ENCODE measurements at regions not wholly inside any gene's neighbourhood (a gene's known extent, or its start where the extent isn't known, plus 50 kb on each side); places are given as distances from the start of the nearest gene placed in this dataset.
"Not testable (repeated sequence)": the region's sequence is repeated elsewhere in the genome, so short reads cannot be mapped to it uniquely, and the experiment has no call there.

DNA sequence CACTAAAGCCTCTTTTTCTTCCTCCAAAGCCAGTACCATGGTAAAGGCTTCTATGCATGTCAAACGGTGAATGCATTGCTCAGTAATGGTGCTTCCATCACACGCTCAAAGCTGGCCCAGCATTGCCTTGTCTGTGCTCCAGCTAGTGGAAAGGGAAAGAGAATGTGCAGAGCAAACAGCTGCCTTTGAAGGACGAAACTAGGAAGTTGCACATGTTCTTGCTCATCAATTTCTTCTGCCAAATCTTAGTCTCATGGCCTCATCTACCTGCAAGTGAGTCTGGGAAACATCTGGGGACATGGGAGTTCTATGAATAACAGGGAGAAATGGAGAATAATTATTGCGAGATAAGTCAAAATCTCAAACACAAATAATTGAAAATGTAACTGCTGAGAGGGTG is 216.5 kb upstream of the SSTR4 start:
- DNase-seq (ENCODE audit: low read depth, low spot score): no peak

DNA sequence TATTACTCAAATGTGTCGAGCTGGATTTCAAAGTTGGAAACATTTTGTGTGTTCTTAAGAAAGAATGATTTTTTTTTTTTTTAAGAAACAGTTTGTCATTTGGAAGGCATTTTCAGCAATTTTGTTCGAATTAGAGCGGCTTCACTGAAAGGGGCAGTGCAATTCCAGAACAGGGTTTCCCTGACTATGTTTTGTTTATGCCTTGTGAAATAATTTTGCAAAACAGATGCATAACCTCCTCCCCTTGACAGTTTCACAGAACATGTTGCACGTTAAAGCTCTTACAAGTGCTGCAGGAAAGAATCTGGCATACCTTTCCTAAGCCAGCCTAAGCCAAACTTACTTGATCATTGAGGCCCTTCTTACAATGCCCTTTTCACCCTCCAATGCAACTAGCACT is 216.0 kb upstream of the SSTR4 start:
- DNase-seq (ENCODE audit: low read depth, low spot score): no peak

DNA sequence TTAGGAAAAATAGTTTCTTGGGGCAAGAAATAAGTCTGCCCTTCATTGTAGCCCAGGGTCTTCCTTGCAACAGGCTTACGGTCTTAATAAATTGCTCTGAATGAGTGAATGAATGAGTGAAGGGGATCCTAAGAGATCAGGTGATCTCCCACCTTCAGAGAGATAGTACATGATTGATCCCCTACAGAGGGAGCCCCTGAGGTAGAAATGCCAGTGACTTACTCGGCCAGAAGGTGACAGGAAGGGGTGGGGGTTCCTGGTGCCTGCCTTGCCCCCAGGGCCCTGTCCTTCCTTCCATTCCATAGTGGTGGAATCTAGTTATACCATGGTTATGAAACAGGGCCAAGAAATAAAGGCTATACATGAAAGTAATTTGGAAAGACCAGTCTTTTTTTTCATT is 215.3 kb upstream of the SSTR4 start:
- no peak for DNase-seq (ENCODE audit: low read depth, low spot score)

DNA sequence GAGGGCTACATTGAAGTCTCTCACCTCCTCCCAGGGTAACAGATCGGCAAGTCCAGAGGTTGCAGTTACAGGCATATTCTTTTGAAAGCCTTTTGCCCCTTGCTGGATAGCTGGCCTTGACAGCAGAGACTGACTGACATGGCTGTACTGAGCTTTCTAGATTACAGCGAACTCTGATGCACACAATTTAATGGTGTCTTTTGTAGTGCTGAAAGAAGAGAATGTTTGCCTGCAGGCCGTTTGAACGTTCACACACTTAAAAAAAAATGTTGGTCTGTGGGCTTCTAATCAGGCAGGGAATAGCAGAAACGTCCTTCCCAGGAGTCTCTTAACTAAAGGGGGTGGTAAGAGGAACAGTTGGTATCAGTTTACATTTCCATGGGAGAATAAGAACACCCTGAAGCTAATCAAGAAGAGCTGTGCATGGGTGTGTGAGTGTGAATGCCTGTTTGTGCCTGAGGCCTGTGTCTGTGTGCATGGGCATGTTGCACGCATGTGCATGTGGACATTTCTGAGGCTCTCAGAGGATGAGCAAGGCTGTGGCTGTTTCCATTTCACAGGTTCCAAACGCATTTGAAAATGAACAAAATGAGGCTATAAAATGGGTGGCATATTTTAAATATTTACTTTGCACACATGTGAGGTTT is 213.9 kb upstream of the SSTR4 start:
- DNase-seq (ENCODE audit: low read depth, low spot score): no peak

DNA sequence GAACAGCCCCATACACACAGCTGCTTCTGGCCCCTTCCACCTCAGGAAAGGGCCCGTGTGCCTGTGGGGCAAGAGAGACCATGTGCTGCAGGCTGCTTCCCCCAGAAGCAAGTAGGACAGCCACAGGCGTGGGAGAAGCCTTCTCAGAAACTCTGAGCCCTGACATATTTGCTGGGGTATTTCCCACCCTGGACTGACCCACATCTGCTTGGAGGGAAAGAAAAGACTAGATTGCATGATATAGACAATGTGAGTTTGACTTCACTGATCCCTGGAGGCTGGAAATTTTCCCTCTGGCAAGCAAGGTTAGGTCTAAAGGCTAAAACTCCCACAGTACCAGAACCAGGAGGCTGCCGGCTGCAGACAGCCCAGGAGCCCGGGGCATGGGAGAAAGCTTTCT is 213.3 kb upstream of the SSTR4 start:
- no peak for DNase-seq (ENCODE audit: low read depth, low spot score)

DNA sequence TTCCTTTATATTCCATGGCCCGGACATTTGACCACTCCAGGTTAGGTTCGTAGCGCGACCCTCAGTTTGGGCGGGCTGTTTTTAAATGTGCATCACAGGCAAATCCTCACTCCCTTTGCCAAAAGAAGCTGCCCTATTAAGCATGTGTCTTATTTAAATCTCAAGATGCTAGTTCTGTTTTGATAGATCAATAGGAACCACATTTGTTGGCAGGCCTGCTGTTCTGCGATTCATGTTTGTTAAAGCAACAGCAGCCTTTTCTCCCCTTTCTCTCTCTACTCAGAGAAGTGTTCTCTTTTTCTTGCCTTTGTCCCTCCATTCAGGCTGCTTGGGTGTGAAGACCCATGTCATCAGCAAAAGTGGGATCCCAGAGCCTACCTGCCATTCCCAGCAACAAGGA is 212.0 kb upstream of the SSTR4 start:
- DNase-seq (ENCODE audit: low read depth, low spot score): no peak

DNA sequence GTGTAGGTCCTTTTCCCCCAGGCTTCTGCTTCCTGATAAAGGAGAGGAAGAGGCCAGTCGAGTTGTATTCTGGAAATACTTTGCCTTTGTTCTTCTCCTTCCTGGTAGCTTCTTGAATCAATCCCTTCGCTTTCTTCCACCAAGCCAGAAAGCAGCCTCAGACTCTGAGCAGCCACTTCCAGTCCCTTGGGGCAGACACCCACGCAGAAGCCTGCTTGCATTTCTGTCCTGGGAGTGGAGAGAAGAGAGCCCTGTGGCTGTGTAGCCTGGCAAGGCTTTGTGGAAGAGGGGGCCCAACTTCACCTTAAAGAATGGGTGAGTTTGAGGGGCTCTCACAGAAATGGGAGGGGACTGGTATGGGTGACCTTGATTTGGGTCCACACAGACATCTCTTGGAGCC is 211.0 kb upstream of the SSTR4 start:
- no peak for DNase-seq (ENCODE audit: low read depth, low spot score)

DNA sequence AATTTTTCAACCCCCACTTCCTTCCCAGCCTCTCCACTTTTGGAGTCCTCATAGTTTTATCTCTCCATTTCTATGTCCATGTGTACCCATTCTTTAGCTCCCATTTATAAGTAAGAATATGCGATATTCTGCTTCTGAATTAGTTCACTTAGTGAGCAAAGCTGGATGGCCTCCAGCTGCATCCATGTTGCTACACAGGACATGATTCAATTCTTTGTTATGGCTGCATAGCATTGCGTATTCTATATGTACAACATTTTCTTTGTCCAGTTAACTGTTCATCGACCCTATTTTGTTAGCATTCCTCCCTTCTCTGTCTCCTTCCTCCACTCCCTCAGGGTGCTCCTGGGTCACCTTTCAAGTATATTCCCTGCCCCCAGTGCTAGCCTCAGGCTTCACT is 210.0 kb upstream of the SSTR4 start:
- DNase-seq (ENCODE audit: low read depth, low spot score): no peak

DNA sequence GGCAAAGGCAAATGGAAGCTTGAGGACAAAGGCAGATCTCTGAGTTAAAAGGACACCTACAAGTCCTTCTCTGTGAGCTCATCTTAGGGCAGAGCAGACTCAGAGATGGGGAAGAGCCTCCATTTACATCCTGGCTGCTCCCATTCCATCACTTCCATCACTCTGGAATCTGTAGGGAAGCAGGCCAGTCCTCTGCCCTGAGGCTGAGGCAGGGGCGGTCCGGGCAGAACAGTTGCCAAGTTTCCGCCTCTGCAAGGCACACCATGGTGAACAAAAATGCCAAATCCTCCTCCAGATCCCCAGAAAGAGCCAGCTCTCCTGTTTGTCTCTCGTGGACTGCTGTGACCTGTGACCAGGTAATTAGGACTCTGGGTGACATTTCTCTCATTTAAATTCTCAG is 209.6 kb upstream of the SSTR4 start:
- DNase-seq (ENCODE audit: low read depth, low spot score): no peak

DNA sequence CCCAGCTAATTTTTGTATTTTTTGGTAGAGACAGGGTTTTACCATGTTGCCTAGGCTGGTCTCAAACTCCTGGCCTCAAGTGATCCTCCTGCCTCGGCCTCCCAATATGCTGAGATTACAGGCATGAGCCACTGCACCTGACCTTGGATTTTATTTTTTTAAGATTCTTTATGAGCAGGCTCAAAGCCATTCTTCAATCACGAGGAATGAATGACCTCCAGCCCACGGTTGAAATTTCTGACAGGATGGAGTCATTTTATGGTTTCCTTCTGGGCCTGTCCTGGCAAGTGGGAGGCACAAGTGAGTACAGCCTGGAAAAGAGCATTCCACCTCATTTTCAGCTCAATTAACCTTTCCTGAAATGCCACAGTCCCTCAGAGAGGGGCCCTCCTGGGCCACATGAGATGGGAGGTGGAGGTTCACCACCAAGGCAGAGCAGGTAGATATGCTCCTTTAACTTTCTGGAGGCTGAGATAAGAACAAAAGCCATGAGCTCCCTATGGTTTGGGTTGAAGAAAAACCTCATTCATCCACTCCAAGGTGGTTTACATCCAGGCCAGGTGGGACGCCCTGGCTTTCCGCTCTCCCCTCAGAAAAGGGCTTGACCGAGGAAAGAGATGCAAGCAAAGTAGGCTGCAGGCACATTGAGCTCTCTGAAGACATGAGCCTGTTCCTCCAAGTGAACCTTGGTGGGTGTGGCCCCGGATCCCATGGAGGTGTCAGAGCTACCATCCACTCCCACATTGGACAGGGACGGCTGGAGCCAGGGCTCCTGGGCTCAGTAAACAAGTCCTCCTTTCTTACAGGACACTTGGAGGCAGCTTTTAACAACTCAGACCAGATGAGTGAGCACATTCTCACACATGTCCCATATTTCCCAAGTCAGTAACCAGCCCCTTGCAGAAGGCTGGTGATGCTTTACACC is 208.5 kb upstream of the SSTR4 start:
- no peak for DNase-seq (ENCODE audit: low read depth, low spot score)

DNA sequence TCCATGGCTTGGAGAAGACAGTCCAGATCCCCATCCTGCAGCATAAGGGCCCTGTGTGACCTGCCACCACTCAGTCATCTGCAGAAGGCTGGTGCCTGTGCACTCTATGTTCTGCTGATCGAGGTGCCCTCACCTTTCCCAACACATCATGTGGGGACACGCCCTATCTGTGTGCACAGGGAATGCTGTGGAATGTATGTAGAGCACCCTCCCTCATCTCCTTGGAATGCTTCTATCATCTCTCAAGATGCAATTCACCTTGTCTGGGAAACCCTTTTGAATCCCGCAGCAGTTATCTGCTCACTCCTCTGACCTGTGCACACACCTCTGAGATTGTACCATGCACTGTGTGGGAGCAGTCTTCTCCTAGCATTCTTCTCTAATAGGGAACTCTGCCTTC is 207.2 kb upstream of the SSTR4 start:
- no peak for DNase-seq (ENCODE audit: low read depth, low spot score)

DNA sequence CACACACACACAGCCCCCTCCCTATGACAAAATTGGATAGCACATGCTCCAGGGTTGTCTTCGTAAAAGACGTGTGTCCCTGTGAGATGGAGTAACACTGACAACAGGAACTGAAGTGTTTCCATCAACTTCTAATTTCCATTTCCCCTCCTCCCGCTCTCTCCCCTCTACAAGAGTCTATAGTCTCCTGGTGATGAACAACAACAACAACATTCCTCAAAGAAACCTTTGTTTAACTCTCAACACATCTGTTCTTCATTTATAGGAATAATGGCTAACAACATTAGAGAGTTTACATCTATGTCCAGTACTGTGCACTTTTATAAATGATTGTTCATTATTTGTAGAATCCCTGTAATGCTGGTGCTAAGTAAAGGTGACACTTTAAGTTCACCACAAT is 205.8 kb upstream of the SSTR4 start:
- no peak for DNase-seq (ENCODE audit: low read depth, low spot score)

DNA sequence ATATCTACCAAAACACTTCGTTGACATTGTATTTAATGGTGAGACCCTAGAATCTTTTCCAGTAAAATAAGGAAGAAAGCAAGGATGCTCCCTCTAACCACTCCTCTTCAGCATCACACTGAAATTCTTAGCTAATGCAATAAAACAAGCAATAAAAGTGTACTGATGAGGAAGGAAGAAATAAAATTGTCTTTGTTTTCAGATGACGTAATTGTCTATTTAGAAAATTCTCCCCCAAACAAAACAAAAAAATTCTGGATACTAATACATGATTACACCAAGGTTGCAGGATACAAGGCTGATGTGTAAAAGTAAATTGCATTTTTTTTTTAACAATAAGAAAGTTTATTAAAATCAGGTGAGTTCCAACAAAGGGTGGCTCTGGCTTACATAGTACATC is 205.0 kb upstream of the SSTR4 start:
- no peak for DNase-seq (ENCODE audit: low read depth, low spot score)

DNA sequence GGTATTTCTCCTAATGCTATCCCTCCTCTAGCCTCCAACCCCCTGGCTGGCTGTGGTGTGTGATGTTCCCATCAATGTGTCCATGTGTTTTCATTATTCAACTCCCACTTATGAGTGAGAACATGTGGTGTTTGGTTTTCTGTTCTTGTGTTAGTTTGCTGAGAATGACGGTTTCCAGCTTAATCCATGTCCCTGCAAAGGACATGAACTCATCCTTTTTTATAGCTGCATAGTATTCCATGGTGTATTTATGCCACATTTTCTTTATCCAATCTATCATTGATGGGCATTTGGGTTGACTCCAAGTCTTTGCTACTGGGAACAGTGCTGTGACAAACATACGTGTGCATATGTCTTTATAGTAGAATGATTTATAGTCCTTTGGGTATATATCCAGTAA is 204.4 kb upstream of the SSTR4 start:
- not testable (repeated sequence) for DNase-seq (ENCODE audit: low read depth, low spot score)

DNA sequence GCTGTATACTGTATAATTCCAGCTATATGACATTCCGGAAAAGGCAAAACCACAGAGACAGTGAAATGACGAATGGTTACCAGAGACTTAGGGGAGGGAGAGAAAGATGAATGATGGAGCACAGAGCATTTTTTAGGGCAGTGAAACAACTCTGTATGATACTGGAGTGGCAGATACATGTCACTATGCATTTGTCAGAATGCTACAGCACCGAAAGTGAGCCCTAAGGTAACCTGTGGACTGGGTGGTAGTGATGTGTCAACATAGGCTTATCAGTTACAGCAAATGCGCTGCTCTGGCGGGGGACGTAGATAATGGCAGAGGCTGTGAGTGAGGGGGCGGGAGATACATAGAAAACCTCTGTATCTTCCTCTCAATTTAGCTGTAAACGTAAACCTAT is 201.3 kb upstream of the SSTR4 start:
- DNase-seq (ENCODE audit: low read depth, low spot score): no peak

DNA sequence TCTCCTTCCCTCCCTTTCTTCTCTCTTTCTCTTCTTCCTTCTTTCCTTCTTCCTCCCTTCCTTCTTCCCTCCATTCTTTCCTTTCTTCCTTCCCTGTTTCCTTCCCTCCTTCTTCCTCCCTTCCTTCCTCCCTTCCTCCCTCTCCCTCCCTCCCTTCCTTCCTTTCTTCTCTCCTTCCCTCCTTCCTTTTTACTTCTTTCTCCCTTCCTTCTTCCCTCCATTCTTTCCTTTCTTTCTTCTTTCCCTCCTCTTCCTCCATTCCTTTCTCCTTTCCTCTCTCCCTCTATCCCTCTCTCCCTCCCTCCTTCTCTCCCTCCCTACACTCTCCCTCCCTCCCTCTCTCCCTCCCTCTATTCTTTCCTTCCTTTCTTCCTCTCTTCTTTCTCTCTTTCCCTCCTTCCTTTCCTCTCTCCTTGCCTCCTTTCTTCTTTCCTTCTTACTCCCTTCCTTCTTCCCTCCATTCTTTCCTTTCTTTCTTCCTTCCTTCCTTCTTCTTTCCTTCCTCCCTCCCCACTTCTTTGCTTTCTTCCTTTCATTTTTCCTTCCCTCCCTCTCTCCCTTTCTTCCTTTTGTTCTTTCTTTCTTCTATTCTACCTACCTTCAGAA is 200.4 kb upstream of the SSTR4 start:
- DNase-seq (ENCODE audit: low read depth, low spot score): no peak

DNA sequence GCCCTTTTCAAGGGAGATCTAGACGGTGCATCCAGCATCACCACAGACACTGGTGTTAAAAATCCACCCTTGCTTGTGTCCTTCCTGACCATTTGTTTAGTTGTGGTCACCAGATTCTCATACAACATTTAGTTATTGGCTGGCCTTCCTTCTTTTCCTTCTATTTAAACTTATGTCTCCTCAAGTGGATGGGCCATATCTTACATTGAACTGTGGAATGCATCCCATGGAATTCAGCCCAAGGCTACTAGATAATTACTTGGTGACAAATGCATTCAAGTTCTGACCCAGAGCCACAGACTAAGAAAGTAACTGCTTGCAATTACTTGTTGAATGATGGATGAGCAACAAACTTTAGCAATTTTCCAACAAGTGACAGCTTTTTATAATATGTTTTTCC is 198.9 kb upstream of the SSTR4 start:
- no peak for DNase-seq (ENCODE audit: low read depth, low spot score)

DNA sequence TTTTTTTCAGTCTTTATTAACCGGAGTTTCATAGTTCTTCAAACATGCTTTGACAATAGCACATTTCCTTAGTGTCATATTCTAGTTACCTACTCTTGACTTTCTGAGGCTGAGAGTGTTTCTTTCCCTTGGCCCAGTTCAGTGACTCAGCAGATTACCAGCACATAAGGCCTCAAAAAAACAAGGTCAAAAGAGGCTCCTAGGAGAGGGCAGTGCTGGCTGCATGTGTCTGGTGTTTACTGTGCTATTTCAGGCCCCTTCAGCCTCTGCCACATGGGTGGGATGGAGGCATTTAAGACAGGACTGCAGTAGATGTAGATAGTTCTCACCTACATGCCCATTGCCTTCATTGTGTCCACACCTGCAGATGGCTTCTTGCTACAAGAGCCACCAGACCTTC is 198.2 kb upstream of the SSTR4 start:
- no peak for DNase-seq (ENCODE audit: low read depth, low spot score)

DNA sequence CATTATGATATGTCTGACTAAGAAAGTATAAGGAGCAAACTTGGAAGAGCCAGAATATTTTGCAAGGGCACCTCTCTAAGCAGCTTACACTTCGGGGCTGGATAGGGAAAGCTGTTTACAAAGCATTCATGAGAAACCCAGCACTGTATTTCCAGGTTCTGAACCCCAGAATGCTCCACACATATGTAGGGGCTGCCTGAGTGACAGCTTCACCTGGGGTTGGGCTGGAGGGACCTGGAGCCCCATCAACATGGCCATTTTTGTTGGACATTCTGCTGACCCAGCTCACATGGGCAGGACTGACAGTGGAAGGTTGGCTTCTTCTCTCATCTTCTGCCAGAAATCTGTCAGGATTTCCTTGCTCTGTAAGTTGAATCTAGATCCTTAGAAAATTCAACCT is 197.1 kb upstream of the SSTR4 start:
- no peak for DNase-seq (ENCODE audit: low read depth, low spot score)

DNA sequence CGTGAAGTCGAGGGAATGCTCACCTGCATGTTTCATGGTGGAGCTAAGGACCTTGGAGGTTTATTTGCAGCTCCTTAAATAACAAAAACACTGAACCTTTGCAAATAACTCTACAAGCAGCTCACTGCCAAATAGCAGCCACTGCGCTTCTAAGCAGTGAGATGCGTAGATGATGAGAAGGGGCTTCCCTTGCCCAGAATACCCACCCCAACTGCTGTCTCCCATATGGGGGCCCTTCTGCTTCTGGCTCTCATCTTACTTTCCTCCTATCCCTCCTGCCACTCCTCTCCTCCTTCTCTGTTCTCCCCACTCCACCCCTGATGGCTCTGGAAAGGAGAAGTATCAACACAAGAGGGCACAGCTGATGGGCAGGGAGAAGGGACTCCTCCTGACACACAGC is 193.3 kb upstream of the SSTR4 start:
- no peak for DNase-seq (ENCODE audit: low read depth, low spot score)

DNA sequence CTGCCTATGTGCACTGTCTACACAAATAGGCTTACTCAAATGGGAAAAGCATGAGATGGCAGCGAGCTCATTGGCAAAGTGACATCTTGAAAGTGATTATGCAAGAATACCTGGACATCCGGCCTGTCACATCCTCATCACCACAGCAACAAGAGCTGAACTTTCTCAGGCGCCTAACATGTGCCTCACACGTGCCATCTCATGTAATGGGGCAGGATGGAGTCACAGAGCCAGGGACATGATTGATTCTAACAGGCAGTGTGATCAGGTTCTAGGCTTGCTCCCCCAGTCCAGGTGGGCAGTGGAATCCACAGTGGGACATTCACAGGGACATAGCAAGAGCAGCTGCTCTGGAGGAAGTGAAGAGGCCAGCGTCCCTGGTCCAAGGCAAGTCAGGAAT is 192.3 kb upstream of the SSTR4 start:
- no peak for DNase-seq (ENCODE audit: low read depth, low spot score)

DNA sequence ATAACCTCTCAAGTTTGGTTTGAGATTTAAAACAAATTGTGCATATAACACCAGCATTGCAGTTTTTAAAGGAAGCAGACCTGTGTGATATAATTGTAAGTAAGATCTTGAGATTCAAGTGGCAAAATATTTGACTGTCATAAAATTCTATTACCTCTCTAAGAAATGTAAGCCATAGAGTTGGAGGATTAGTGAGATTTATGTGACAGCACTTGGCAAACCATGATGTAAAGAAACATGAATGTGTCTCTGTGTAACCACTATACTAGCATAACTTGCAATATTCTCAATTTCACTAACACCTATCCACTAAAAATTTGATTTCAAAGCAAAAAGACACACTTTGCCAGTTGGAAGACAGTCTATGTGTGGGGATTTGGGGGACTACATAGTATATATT is 190.2 kb upstream of the SSTR4 start:
- DNase-seq (ENCODE audit: low read depth, low spot score): no peak

DNA sequence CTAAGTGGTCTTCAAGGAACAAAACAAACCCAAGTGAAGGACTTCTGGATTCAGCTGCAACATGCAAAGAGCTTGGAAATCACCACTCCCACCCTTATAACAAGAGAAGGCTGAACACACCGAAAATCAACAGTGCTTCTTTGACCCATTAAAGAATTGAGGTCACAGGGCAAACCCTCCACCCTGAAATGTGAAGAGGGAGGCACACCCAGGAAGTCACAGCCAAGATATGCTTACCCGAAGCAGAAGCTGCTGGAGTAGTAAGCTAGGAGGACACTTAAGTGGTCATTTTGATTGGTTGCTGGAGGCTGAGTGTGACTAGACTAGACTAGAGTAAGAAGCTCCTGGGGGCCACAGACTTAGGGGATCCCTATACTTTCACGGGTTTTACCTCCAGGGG is 188.2 kb upstream of the SSTR4 start:
- DNase-seq (ENCODE audit: low read depth, low spot score): no peak

All from iPS DF 19.7 (cell line).